PC-3 (cell line): ENCODE measurements at regions not wholly inside any gene's neighbourhood (a gene's known extent, or its start where the extent isn't known, plus 50 kb on each side); places are given as distances from the start of the nearest gene placed in this dataset.
A peak's percentile ranks its signal among the peaks of the same experiment; 100 is the strongest.

Experiments used
- ATAC-seq: fragments of 200-7000 bp; cut with Tn5 transposase; 2 replicates; pipeline ENCODE4 v1.9.1; 2020; ENCODE audit warnings: mild to moderate bottlenecking, moderate library complexity
- BruUV-seq: library from RNA; stranded (reverse); fragments of 400-500 nt; replicated peaks from 2 replicates; lab custom pipeline; 2021; lab: Mats Ljungman, UMichigan
- CTCF ChIA-PET: fragments of 300-600 bp; sonication (Branson Sonifier 250); formaldehyde crosslinking; loops from one replicate; lab custom pipeline; 2022; ENCODE audit warnings: antibody characterized with exemption; lab: Charles Lee
- POLR2A ChIA-PET: fragments of 300-600 bp; sonication (Branson Sonifier 250); formaldehyde crosslinking; loops from one replicate; lab custom pipeline; 2022; ENCODE audit warnings: antibody characterized with exemption; ENCODE audit not compliant: unreplicated experiment; lab: Charles Lee
- DNase-seq: peaks from one replicate; pipeline ENCODE4 v3.0.0-alpha.2; 2015
- H2AFZ ChIP-seq: fragments of 300-600 bp; sonication (generic); 2 replicates; pipeline ENCODE4 v1.6.0; 2016; ENCODE audit warnings: antibody characterized with exemption, low read length
- H3F3A ChIP-seq: fragments of 300-600 bp; sonication (generic); one replicate; pipeline ENCODE4 v1.6.0; 2017; ENCODE audit warnings: antibody characterized with exemption, low read length, control low read depth, mild to moderate bottlenecking; ENCODE audit not compliant: unreplicated experiment
- H3K27ac ChIP-seq: fragments of 300-600 bp; sonication (generic); 2 replicates; pipeline ENCODE4 v1.5.1; 2016; ENCODE audit warnings: mild to moderate bottlenecking, low read length
- H3K27me3 ChIP-seq: fragments of 300-600 bp; sonication (generic); 2 replicates; pipeline ENCODE4 v1.6.1; 2016; ENCODE audit warnings: low read length, mixed read lengths
- H3K36me3 ChIP-seq: fragments of 300-600 bp; sonication (generic); 2 replicates; pipeline ENCODE4 v1.6.1; 2016; ENCODE audit warnings: low read depth, mixed run types, low read length, mixed read lengths
- H3K4me1 ChIP-seq: fragments of 300-600 bp; sonication (generic); 2 replicates; pipeline ENCODE4 v1.5.1; 2016; ENCODE audit warnings: low read length; ENCODE audit not compliant: insufficient read depth
- H3K4me2 ChIP-seq: fragments of 300-600 bp; sonication (generic); 2 replicates; pipeline ENCODE4 v1.6.0; 2016; ENCODE audit warnings: low read length
- H3K4me3 ChIP-seq: fragments of 300-600 bp; sonication (generic); 2 replicates; pipeline ENCODE4 v1.5.1; 2016; ENCODE audit warnings: mild to moderate bottlenecking, low read length, mixed read lengths
- H3K79me2 ChIP-seq: fragments of 300-600 bp; sonication (generic); 2 replicates; pipeline ENCODE4 v1.6.1; 2017; ENCODE audit warnings: low read length, mixed read lengths
- H3K9ac ChIP-seq: fragments of 300-600 bp; sonication (generic); 2 replicates; pipeline ENCODE4 v1.6.0; 2016; ENCODE audit warnings: mild to moderate bottlenecking, low read length
- H3K9me2 ChIP-seq: fragments of 300-600 bp; sonication (generic); replicated peaks from 2 replicates; pipeline ENCODE4 v1.6.1; 2016; ENCODE audit warnings: mixed run types, low read length, mixed read lengths
- H3K9me3 ChIP-seq: fragments of 300-600 bp; sonication (generic); 2 replicates; pipeline ENCODE4 v1.6.1; 2016; ENCODE audit warnings: low read length, mixed read lengths
- H4K20me1 ChIP-seq: fragments of 300-600 bp; sonication (generic); 2 replicates; pipeline ENCODE4 v1.6.1; 2016; ENCODE audit warnings: low read length, mixed read lengths
- CTCF ChIP-seq: fragments of 300-600 bp; sonication (generic); conservative IDR thresholded peaks from 2 replicates; pipeline ENCODE4 v1.5.1; 2017; ENCODE audit warnings: antibody characterized with exemption, low read depth, mild to moderate bottlenecking, low read length
- EZH2 ChIP-seq: fragments of 300-600 bp; sonication (generic); IDR thresholded peaks from one replicate; pipeline ENCODE4 v1.6.1; 2017; ENCODE audit warnings: antibody characterized with exemption, mild to moderate bottlenecking, low read length; ENCODE audit not compliant: unreplicated experiment
- EZH2phosphoT487 ChIP-seq: fragments of 300-600 bp; sonication (generic); IDR thresholded peaks from 2 replicates; pipeline ENCODE4 v1.6.1; 2018; ENCODE audit warnings: mild to moderate bottlenecking, antibody characterized with exemption, low read length, borderline replicate concordance
- intact Hi-C: fragments of 100-400 bp; cut with micrococcal nuclease; formaldehyde crosslinking; loops from 2 replicates; pipeline ENCODE4 v1.9.0; 2023

GRCh38 chr4:121510341-121510874 is 129.6 kb upstream of the QRFPR start:
- no TSS peak for BruUV-seq
- ChIA-PET POLR2A (no interaction called here), CTCF (no interaction called here)
- Histone ChIP-seq H3K4me2 (no peak overlapping the region), H3K9ac (no peak overlapping the region), H3K79me2 (no peaks in the 10 kb centered on the region), H4K20me1 (no peaks in the 10 kb centered on the region), H3K36me3 (no peaks in the 10 kb centered on the region), H3K4me3 (no peak overlapping the region), H3K9me3 (no peaks in the 10 kb centered on the region), H3K4me1 (no peaks in the 10 kb centered on the region), H3K27ac (no peak overlapping the region), H3K9me2 (no peaks in the 10 kb centered on the region), H2AFZ (no peak overlapping the region), H3K27me3 (no peaks in the 10 kb centered on the region), H3F3A (no peaks in the 10 kb centered on the region)
- intact Hi-C loops = no loop called here
- ATAC-seq (no peak), DNase-seq (no peak)
- TF ChIP-seq CTCF (no peak), EZH2 (no peak), EZH2phosphoT487 (no peak)

- no peaks in the 10 kb centered on the region for H3K27me3 ChIP-seq
- H3K4me2 ChIP-seq = no peak overlapping the region
- ATAC-seq (no peak), DNase-seq (no peak)
- H3K36me3 ChIP-seq = no peaks in the 10 kb centered on the region
- H3K4me1 ChIP-seq = no peaks in the 10 kb centered on the region
- intact Hi-C loops = no loop called here
- no peak overlapping the region for H3K9ac ChIP-seq
- no peaks in the 10 kb centered on the region for H3K9me3 ChIP-seq
- H3K79me2 ChIP-seq = no peaks in the 10 kb centered on the region
- H3K4me3 ChIP-seq = no peak overlapping the region
- H4K20me1 ChIP-seq = no peaks in the 10 kb centered on the region
- BruUV-seq = no TSS peak
- no peaks in the 10 kb centered on the region for H3K9me2 ChIP-seq
- TF ChIP-seq EZH2 = no peak
- TF ChIP-seq EZH2phosphoT487 = no peak
- POLR2A ChIA-PET = no interaction called here
- H3F3A ChIP-seq = no peaks in the 10 kb centered on the region
- H2AFZ ChIP-seq = no peak overlapping the region
- no peak overlapping the region for H3K27ac ChIP-seq
- CTCF ChIA-PET = no interaction called here
These were observed 104.5 kb upstream of the QRFPR start for GRCh38 chr4:121485190-121485804.

GRCh38 chr4:121484633-121485032 is 103.8 kb upstream of the QRFPR start:
- Histone ChIP-seq H3K4me2 (no peak overlapping the region), H3K4me1 (no peaks in the 10 kb centered on the region), H3K27me3 (no peaks in the 10 kb centered on the region), H2AFZ (no peak overlapping the region), H3K9me2 (no peaks in the 10 kb centered on the region), H3K9me3 (no peaks in the 10 kb centered on the region), H4K20me1 (no peaks in the 10 kb centered on the region), H3K27ac (no peak overlapping the region), H3K36me3 (no peaks in the 10 kb centered on the region), H3K4me3 (no peak overlapping the region), H3F3A (no peaks in the 10 kb centered on the region), H3K9ac (no peak overlapping the region), H3K79me2 (no peaks in the 10 kb centered on the region)
- POLR2A ChIA-PET = no interaction called here
- DNase-seq = peak; percentile 60
- TF ChIP-seq CTCF (peak; percentile 75), EZH2phosphoT487 (no peak)
- intact Hi-C loops = loop anchor here (1.0 kb wide), 2 partner anchors 172 to 252 kb away; no protein-coding TSS in a partner anchor
- peak; percentile 88 for ATAC-seq
- no TSS peak for BruUV-seq
- CTCF ChIA-PET = no interaction called here
